Omental fat pad (tissue), 3 donors: ENCODE measurements at regions not wholly inside any gene's neighbourhood (a gene's known extent, or its start where the extent isn't known, plus 50 kb on each side); places are given as distances from the start of the nearest gene placed in this dataset.
"Not testable (repeated sequence)": the region's sequence is repeated elsewhere in the genome, so short reads cannot be mapped to it uniquely, and the experiment has no call there.

ENCODE experiments used
- ATAC-seq: fragments of 150-250 bp; one replicate; pipeline ENCODE4 v1.9.1; 2016; ENCODE audit warnings: mild to moderate bottlenecking, moderate library complexity; ENCODE audit not compliant: low FRiP score
- DNase-seq: peaks from one replicate; pipeline ENCODE4 v3.0.0-alpha.2; 2019; ENCODE audit warnings: low spot score
- CTCF ChIP-seq, 3 donors: fragments of 450-650 bp; IDR thresholded peaks; one replicate each; pipeline ENCODE4 v1.5.1; 2016 to 2017; ENCODE audit warnings: antibody characterized with exemption in 3 of 3, mild to moderate bottlenecking in 3 of 3, moderate library complexity in 2 of 3

GRCh38 chr1:143792047-143792937 is 179.5 kb downstream of the FAM72C start:
- ATAC-seq, DNase-seq: not testable (repeated sequence)

- ATAC-seq, DNase-seq: not testable (repeated sequence)
Observed at GRCh38 chr1:143786381-143786780, 185.4 kb downstream of the FAM72C start.

GRCh38 chr1:143785883-143786282 is 185.9 kb downstream of the FAM72C start:
- not testable (repeated sequence) for DNase-seq, ATAC-seq

- ATAC-seq, DNase-seq: not testable (repeated sequence)
Observed at GRCh38 chr1:143784239-143784882, 187.4 kb downstream of the FAM72C start.

GRCh38 chr1:143778178-143778577 is 193.6 kb downstream of the FAM72C start:
- ATAC-seq, DNase-seq: not testable (repeated sequence)

- ATAC-seq, DNase-seq: not testable (repeated sequence)
Observed at GRCh38 chr1:143764831-143765230, 207.0 kb downstream of the FAM72C start.

- ATAC-seq: not testable (repeated sequence)
Observed at GRCh38 chr1:143760366-143760765, 211.4 kb downstream of the FAM72C start.

GRCh38 chr1:143755961-143756360 is 215.8 kb downstream of the FAM72C start:
- DNase-seq, ATAC-seq: not testable (repeated sequence)

More at GRCh38 chr1:143760366-143760765, 211.4 kb downstream of the FAM72C start:
- DNase-seq: not testable (repeated sequence)

GRCh38 chr1:143748906-143749305 is 222.9 kb downstream of the FAM72C start:
- TF ChIP-seq CTCF (IDR thresholded peaks at IDR 0.05): no peak
- DNase-seq (no peak), ATAC-seq (no peak)

- no peak for DNase-seq
- TF ChIP-seq CTCF (IDR thresholded peaks at IDR 0.05): no peak
- no peak for ATAC-seq
Observed at GRCh38 chr1:143736562-143736961, 235.2 kb downstream of the FAM72C start.

- DNase-seq (no peak), ATAC-seq (no peak)
- no peak for TF ChIP-seq CTCF (IDR thresholded peaks at IDR 0.05)
Observed at GRCh38 chr1:143735764-143736461, 235.9 kb downstream of the FAM72C start.

GRCh38 chr1:143734261-143734660 is 237.5 kb downstream of the FAM72C start:
- ATAC-seq, DNase-seq: not testable (repeated sequence)

GRCh38 chr1:143730890-143731289 is 240.9 kb downstream of the FAM72C start:
- not testable (repeated sequence) for DNase-seq, ATAC-seq

GRCh38 chr1:143729449-143730111 is 242.2 kb downstream of the FAM72C start:
- not testable (repeated sequence) for ATAC-seq, DNase-seq
